Astrocyte (in vitro differentiated cells and primary cell): ENCODE measurements at regions not wholly inside any gene's neighbourhood (a gene's known extent, or its start where the extent isn't known, plus 50 kb on each side); places are given as distances from the start of the nearest gene placed in this dataset.

ENCODE experiments used
- DNase-seq: peaks from one replicate; pipeline ENCODE4 v3.0.0-alpha.2; 2010; ENCODE audit warnings: low read depth
- FAIRE-seq: peaks from 2 replicates; lab custom pipeline; 2011; peaks lifted over from hg19 to GRCh38; lab: Jason Lieb, UNC
- H2AFZ ChIP-seq: 2 replicates; pipeline ENCODE4 v1.6.0; 2012; ENCODE audit warnings: low read depth, low read length, inconsistent platforms
- H3K27ac ChIP-seq: 2 replicates; pipeline ENCODE4 v1.5.1; 2011; ENCODE audit warnings: low read depth, low read length, inconsistent platforms
- H3K27me3 ChIP-seq: 2 replicates; pipeline ENCODE4 v1.6.0; 2011; ENCODE audit warnings: low read length, inconsistent platforms; ENCODE audit not compliant: insufficient read depth
- H3K36me3 ChIP-seq: 2 replicates; pipeline ENCODE4 v1.5.1; 2011; ENCODE audit warnings: low read length, inconsistent platforms; ENCODE audit not compliant: insufficient read depth
- H3K4me1 ChIP-seq: 2 replicates; pipeline ENCODE4 v1.5.1; 2011; ENCODE audit warnings: low read length, inconsistent platforms; ENCODE audit not compliant: insufficient read depth
- H3K4me2 ChIP-seq: 2 replicates; pipeline ENCODE4 v1.6.0; 2012; ENCODE audit warnings: low read length, inconsistent platforms
- H3K4me3 ChIP-seq: 2 replicates; pipeline ENCODE4 v1.5.1; 2011; ENCODE audit warnings: low read depth, mild to moderate bottlenecking, low read length, inconsistent platforms; ENCODE audit not compliant: insufficient read depth
- H3K79me2 ChIP-seq: 2 replicates; pipeline ENCODE4 v1.6.0; 2012; ENCODE audit warnings: mild to moderate bottlenecking, low read length, inconsistent platforms; ENCODE audit not compliant: insufficient read depth
- H3K9ac ChIP-seq: 2 replicates; pipeline ENCODE4 v1.6.0; 2012; ENCODE audit warnings: mild to moderate bottlenecking, low read length, inconsistent platforms
- H3K9me3 ChIP-seq: 2 replicates; pipeline ENCODE4 v1.5.1; 2012; ENCODE audit warnings: low read depth, mild to moderate bottlenecking, low read length, inconsistent platforms; ENCODE audit not compliant: insufficient read depth
- H4K20me1 ChIP-seq: 2 replicates; pipeline ENCODE4 v1.6.0; 2012; ENCODE audit warnings: low read length, inconsistent platforms; ENCODE audit not compliant: insufficient read depth
- H3K27ac Mint-ChIP-seq: one replicate; pipeline ENCODE4 v1.8.0; 2021; ENCODE audit warnings: mild to moderate bottlenecking, mixed read lengths; ENCODE audit not compliant: unreplicated experiment
- H3K27me3 Mint-ChIP-seq: one replicate; pipeline ENCODE4 v1.8.0; 2021; ENCODE audit warnings: low read depth, mixed read lengths; ENCODE audit not compliant: unreplicated experiment
- H3K36me3 Mint-ChIP-seq: one replicate; pipeline ENCODE4 v1.8.0; 2021; ENCODE audit warnings: low read depth, mixed read lengths; ENCODE audit not compliant: unreplicated experiment
- H3K4me1 Mint-ChIP-seq: one replicate; pipeline ENCODE4 v1.8.0; 2021; ENCODE audit warnings: low read depth, mixed read lengths; ENCODE audit not compliant: unreplicated experiment
- H3K4me3 Mint-ChIP-seq: one replicate; pipeline ENCODE4 v1.8.0; 2021; ENCODE audit warnings: mild to moderate bottlenecking, moderate library complexity, mixed read lengths; ENCODE audit not compliant: unreplicated experiment
- H3K9me3 Mint-ChIP-seq: one replicate; pipeline ENCODE4 v1.8.0; 2021; ENCODE audit warnings: mild to moderate bottlenecking, mixed read lengths; ENCODE audit not compliant: unreplicated experiment
- CTCF ChIP-seq: IDR thresholded peaks from 2 replicates; pipeline ENCODE4 v1.5.1; 2011; ENCODE audit warnings: low read depth, mild to moderate bottlenecking, inconsistent platforms, low read length, moderate library complexity; ENCODE audit not compliant: insufficient read depth
- EZH2 ChIP-seq: IDR thresholded peaks from 2 replicates; pipeline ENCODE4 v1.6.1; 2012; ENCODE audit warnings: mild to moderate bottlenecking, low read length, inconsistent platforms; ENCODE audit not compliant: insufficient read depth

- H3K9me3 ChIP-seq, result no peaks in the 10 kb centered on the region
- no peaks in the 10 kb centered on the region for H3K4me1 ChIP-seq
- TF ChIP-seq EZH2 (no peak), CTCF (no peak)
- no peak overlapping the region for H3K9ac ChIP-seq
- H3K36me3 ChIP-seq, result no peaks in the 10 kb centered on the region
- H4K20me1 ChIP-seq, result no peaks in the 10 kb centered on the region
- no peak overlapping the region for H3K27ac ChIP-seq
- Mint-ChIP-seq H3K4me3 (no peak overlapping the region), H3K27me3 (no peaks in the 10 kb centered on the region), H3K36me3 (no peaks in the 10 kb centered on the region), H3K9me3 (no peaks in the 10 kb centered on the region), H3K27ac (no peak overlapping the region), H3K4me1 (no peaks in the 10 kb centered on the region)
- H3K4me2 ChIP-seq, result no peak overlapping the region
- FAIRE-seq (no peak), DNase-seq (no peak)
- H3K79me2 ChIP-seq, result no peaks in the 10 kb centered on the region
- no peaks in the 10 kb centered on the region for H3K27me3 ChIP-seq
- H2AFZ ChIP-seq, result no peak overlapping the region
- H3K4me3 ChIP-seq, result no peak overlapping the region
Observed at GRCh38 chr15:91793771-91794170, 59.7 kb upstream of the SLCO3A1 start.

GRCh38 chr15:91795235-91795634, 58.3 kb upstream of the SLCO3A1 start:
- Mint-ChIP-seq H3K4me1 (no peaks in the 10 kb centered on the region), H3K36me3 (no peaks in the 10 kb centered on the region), H3K27me3 (no peaks in the 10 kb centered on the region), H3K9me3 (no peaks in the 10 kb centered on the region), H3K27ac (no peak overlapping the region), H3K4me3 (no peak overlapping the region)
- Histone ChIP-seq H3K27ac (no peak overlapping the region), H3K27me3 (no peaks in the 10 kb centered on the region), H3K9ac (no peak overlapping the region), H3K9me3 (no peaks in the 10 kb centered on the region), H3K4me2 (no peak overlapping the region), H3K4me1 (no peaks in the 10 kb centered on the region), H4K20me1 (no peaks in the 10 kb centered on the region), H3K79me2 (no peaks in the 10 kb centered on the region), H3K36me3 (no peaks in the 10 kb centered on the region), H3K4me3 (no peak overlapping the region), H2AFZ (no peak overlapping the region)
- TF ChIP-seq CTCF (no peak), EZH2 (no peak)
- no peak for DNase-seq
- no peak for FAIRE-seq

GRCh38 chr15:91801836-91802534, 51.5 kb upstream of the SLCO3A1 start:
- Histone ChIP-seq H4K20me1 (no peaks in the 10 kb centered on the region), H3K79me2 (no peaks in the 10 kb centered on the region), H3K9ac (no peak overlapping the region), H3K27me3 (no peaks in the 10 kb centered on the region), H3K36me3 (no peaks in the 10 kb centered on the region), H3K4me3 (no peak overlapping the region), H3K9me3 (no peaks in the 10 kb centered on the region), H2AFZ (no peak overlapping the region), H3K4me2 (no peak overlapping the region), H3K27ac (no peak overlapping the region), H3K4me1 (no peaks in the 10 kb centered on the region)
- H3K4me3 Mint-ChIP-seq, result no peak overlapping the region
- no peak for FAIRE-seq
- H3K4me1 Mint-ChIP-seq, result no peaks in the 10 kb centered on the region
- H3K27ac Mint-ChIP-seq, result no peak overlapping the region
- no peaks in the 10 kb centered on the region for H3K36me3 Mint-ChIP-seq
- TF ChIP-seq CTCF, result no peak
- TF ChIP-seq EZH2, result no peak
- no peak for DNase-seq
- no peaks in the 10 kb centered on the region for H3K9me3 Mint-ChIP-seq
- H3K27me3 Mint-ChIP-seq, result peaks cover 9% of the 10 kb centered on the region
